Heart left ventricle (tissue), 16 donors: ENCODE measurements at regions not wholly inside any gene's neighbourhood (a gene's known extent, or its start where the extent isn't known, plus 50 kb on each side); places are given as distances from the start of the nearest gene placed in this dataset.

Source experiments
- ATAC-seq, 4 donors: fragments of 200-7000 bp; cut with Tn5 transposase; one replicate each; pipeline ENCODE4 v1.9.1; 2020 to 2022; ENCODE audit warnings: moderate library complexity in 4 of 4, mild to moderate bottlenecking in 3 of 4, moderate number of reproducible peaks in 1 of 4
- DNase-seq, 5 donors: peaks; one replicate each; pipeline ENCODE4 v3.0.0-alpha.2; 2020
- H3K27ac ChIP-seq, 12 donors: fragments of 200-600 bp; sonication (generic) in 4 of 12; one replicate each; pipeline versions ENCODE4 v1.5.0 to v1.8.0; 2016 to 2022; ENCODE audit warnings: mild to moderate bottlenecking in 2 of 12
- H3K27me3 ChIP-seq, 9 donors: fragments of 200-600 bp; sonication (generic) in 2 of 9; one replicate each; pipeline versions ENCODE4 v1.5.1 to v1.8.0; 2016 to 2022; ENCODE audit warnings: mild to moderate bottlenecking in 3 of 9
- H3K36me3 ChIP-seq, 9 donors: fragments of 200-600 bp; sonication (generic) in 2 of 9; one replicate each; pipeline versions ENCODE4 v1.5.0 to v1.8.0; 2018 to 2022; ENCODE audit warnings: mild to moderate bottlenecking in 2 of 9
- H3K4me1 ChIP-seq, 12 donors: fragments of 200-600 bp; sonication (generic) in 4 of 12; one replicate each; pipeline versions ENCODE4 v1.5.0 to v1.8.0; 2016 to 2022; ENCODE audit warnings: mild to moderate bottlenecking in 3 of 12
- H3K4me3 ChIP-seq, 12 donors: fragments of 200-600 bp; sonication (generic) in 4 of 12; one replicate each; pipeline versions ENCODE4 v1.5.0 to v1.8.0; 2017 to 2022; ENCODE audit warnings: mild to moderate bottlenecking in 9 of 12, moderate library complexity in 4 of 12
- H3K9me3 ChIP-seq, 12 donors: fragments of 200-600 bp; sonication (generic) in 4 of 12; one replicate each; pipeline versions ENCODE4 v1.5.0 to v1.8.0; 2016 to 2022; ENCODE audit warnings: mild to moderate bottlenecking in 1 of 12
- CTCF ChIP-seq, 12 donors: fragments of 200-600 bp; sonication (generic) in 4 of 12; IDR thresholded peaks; one replicate each; pipeline versions ENCODE4 v1.5.0 to v1.8.0; 2018 to 2022; ENCODE audit warnings: antibody characterized with exemption in 12 of 12, mild to moderate bottlenecking in 5 of 12
- POLR2A ChIP-seq, 2 donors: fragments of 450-650 bp; IDR thresholded peaks; one replicate each; pipeline ENCODE4 v1.6.1; 2017; ENCODE audit warnings: antibody characterized with exemption in 2 of 2, mild to moderate bottlenecking in 2 of 2, moderate library complexity in 2 of 2
- WGBS, 4 donors: extraction: QIAGEN DNeasy Blood & Tissue Kit in 2 of 4; methylation state at CpG; one replicate each; pipeline versions ENCODE4 v1.1.5 to v1.1.7; 2013 to 2018; 5-methylcytosine and 5-hydroxymethylcytosine counted together
- intact Hi-C, 10 donors: fragments of 100-400 bp; cut with DNase I; formaldehyde crosslinking; loops; one replicate each; pipeline versions ENCODE4 v1.11.1 to v1.14.2; 2022
- donor health status: ischemic (EF 13 %, LVEDD 7.1; RV severe dilation, severe dysfunction).
- donor health status: healthy with polysubstance abuse.
- donor health status: DM: no; HTN: yes; CAD: no.
- donor health status: DM: no; HTN: no; CAD: no.
- donor health status: ischemic (EF 25% LVEDD 6.9; RV normal size, moderate dysfunction).
- donor health status: ischemic (EF 25% LVEDD 5.7; RV mildly dilated, moderate dysfunction).
- donor health status: healthy.
- donor health status: DM: yes; HTN: yes; CAD: no.
- donor health status: ischemic (EF 35%, LVEDD 5.7; RV mildly dilated, moderate dysfunction).
- donor health status: nonischemic (EF 11% LVEDD 7.7; RV severe dilation, severe dysfunction).
- donor health status: DM: yes; HTN: yes; CAD: no.
- donor health status: PGD.
- donor health status: ischemic (EF 29% LVEDD 5.4; RV normal size, mild dysfunction).
- donor health status: nonischemic (EF 23%, LVEDD 6.1; RV moderate dilation, normal function).

GRCh38 chr12:17695495-17695894 lies 394.5 kb downstream of the RERGL start:
- Histone ChIP-seq H3K9me3 (peaks cover 0 to 7% (median 0%) of the 10 kb centered on the region in 12 donors), H3K27ac (no peak overlapping the region), H3K4me1 (no peaks in the 10 kb centered on the region), H3K4me3 (no peak overlapping the region), H3K27me3 (no peaks in the 10 kb centered on the region), H3K36me3 (no peaks in the 10 kb centered on the region)
- no peak for TF ChIP-seq CTCF (IDR thresholded peaks at IDR 0.05)
- ATAC-seq (no peak), DNase-seq (no peak)
- 74 to 81% (median 78%) methylated on average over 9 of the region's 9 CpGs for WGBS, 4 donors
- intact Hi-C loops = no loop called here

- Histone ChIP-seq H3K27ac (no peak overlapping the region), H3K4me1 (no peaks in the 10 kb centered on the region), H3K36me3 (no peaks in the 10 kb centered on the region), H3K4me3 (no peak overlapping the region), H3K9me3 (peaks cover 0 to 6% (median under 1%) of the 10 kb centered on the region in 12 donors), H3K27me3 (no peaks in the 10 kb centered on the region)
- WGBS, 4 donors = 82 to 85% (median 84%) methylated on average over 2 of the region's 2 CpGs
- DNase-seq = no peak
- no peak for ATAC-seq
- intact Hi-C loops = no loop called here
- no peak for TF ChIP-seq CTCF (IDR thresholded peaks at IDR 0.05)
- TF ChIP-seq POLR2A (IDR thresholded peaks at IDR 0.05) = no peak
Observed at GRCh38 chr12:17691369-17691768, 398.6 kb downstream of the RERGL start.

- H3K27me3 ChIP-seq = no peaks in the 10 kb centered on the region
- DNase-seq = no peak
- intact Hi-C loops = no loop called here
- 39 to 44% (median 41%) methylated on average over 2 of the region's 2 CpGs for WGBS, 4 donors
- no peaks in the 10 kb centered on the region for H3K36me3 ChIP-seq
- no peak overlapping the region for H3K4me3 ChIP-seq
- TF ChIP-seq POLR2A (IDR thresholded peaks at IDR 0.05) = no peak
- no peak for TF ChIP-seq CTCF (IDR thresholded peaks at IDR 0.05)
- H3K4me1 ChIP-seq = no peaks in the 10 kb centered on the region
- no peak overlapping the region for H3K27ac ChIP-seq
- H3K9me3 ChIP-seq = peaks cover 0 to 16% (median 0%) of the 10 kb centered on the region in 12 donors
- no peak for ATAC-seq
Observed at GRCh38 chr12:17680220-17680619, 409.8 kb downstream of the RERGL start.

GRCh38 chr12:17666641-17667324 lies 423.2 kb downstream of the RERGL start:
- no peaks in the 10 kb centered on the region for H3K9me3 ChIP-seq
- H3K36me3 ChIP-seq = no peaks in the 10 kb centered on the region
- H3K4me3 ChIP-seq = no peak overlapping the region
- ATAC-seq (no peak), DNase-seq (no peak)
- no peaks in the 10 kb centered on the region for H3K4me1 ChIP-seq
- intact Hi-C loops = no loop called here
- no peak overlapping the region for H3K27ac ChIP-seq
- no peaks in the 10 kb centered on the region for H3K27me3 ChIP-seq
- TF ChIP-seq CTCF (IDR thresholded peaks at IDR 0.05) (no peak), POLR2A (IDR thresholded peaks at IDR 0.05) (no peak)
- WGBS, 4 donors = 76 to 94% (median 83%) methylated on average over 3 to 10 of the region's 10 CpGs
